GM18861 (cell line): ENCODE measurements at regions not wholly inside any gene's neighbourhood (a gene's known extent, or its start where the extent isn't known, plus 50 kb on each side); places are given as distances from the start of the nearest gene placed in this dataset.

ENCODE experiments used
- ATAC-seq: cut with Tn5 transposase; IDR thresholded peaks from one replicate; pipeline ENCODE4 v1.9.1; 2021; ENCODE audit not compliant: unreplicated experiment

GRCh38 chr11:106399624-106400023, 322.2 kb downstream of the AASDHPPT start:
- no peak for ATAC-seq

- ATAC-seq, result no peak
These were observed 323.6 kb downstream of the AASDHPPT start for GRCh38 chr11:106400949-106401570.

- no peak for ATAC-seq
These were observed 326.3 kb downstream of the AASDHPPT start for GRCh38 chr11:106403751-106404150.

GRCh38 chr11:106409222-106409621, 331.8 kb downstream of the AASDHPPT start:
- no peak for ATAC-seq

- ATAC-seq, result no peak
These were observed 332.2 kb downstream of the AASDHPPT start for GRCh38 chr11:106409671-106410070.

- no peak for ATAC-seq
These were observed 333.4 kb downstream of the AASDHPPT start for GRCh38 chr11:106410902-106411301.

- no peak for ATAC-seq
These were observed 335.8 kb downstream of the AASDHPPT start for GRCh38 chr11:106413222-106413621.

GRCh38 chr11:106415510-106415909, 338.0 kb downstream of the AASDHPPT start:
- ATAC-seq, result no peak

GRCh38 chr11:106418791-106419190, 341.3 kb downstream of the AASDHPPT start:
- ATAC-seq, result no peak

GRCh38 chr11:106420048-106420665, 342.7 kb downstream of the AASDHPPT start:
- no peak for ATAC-seq

GRCh38 chr11:106420686-106421085, 343.2 kb downstream of the AASDHPPT start:
- no peak for ATAC-seq

GRCh38 chr11:106421676-106422292, 344.3 kb downstream of the AASDHPPT start:
- ATAC-seq, result no peak

GRCh38 chr11:106422583-106422982, 345.1 kb downstream of the AASDHPPT start:
- no peak for ATAC-seq

GRCh38 chr11:106424111-106424510, 346.6 kb downstream of the AASDHPPT start:
- ATAC-seq, result no peak

GRCh38 chr11:106425819-106426218, 348.4 kb downstream of the AASDHPPT start:
- ATAC-seq, result no peak

- ATAC-seq, result no peak
These were observed 349.2 kb downstream of the AASDHPPT start for GRCh38 chr11:106426696-106427095.

GRCh38 chr11:106427736-106428135, 350.3 kb downstream of the AASDHPPT start:
- ATAC-seq, result no peak

GRCh38 chr11:106442032-106442431, 364.6 kb downstream of the AASDHPPT start:
- ATAC-seq, result no peak

- ATAC-seq, result no peak
These were observed 368.8 kb downstream of the AASDHPPT start for GRCh38 chr11:106446302-106446701.

GRCh38 chr11:106446955-106447354, 369.5 kb downstream of the AASDHPPT start:
- ATAC-seq, result no peak

GRCh38 chr11:106447631-106448191, 370.2 kb downstream of the AASDHPPT start:
- no peak for ATAC-seq

- no peak for ATAC-seq
These were observed 372.3 kb downstream of the AASDHPPT start for GRCh38 chr11:106449763-106450162.
